Psoas muscle (tissue), 7 donors: ENCODE measurements at regions not wholly inside any gene's neighbourhood (a gene's known extent, or its start where the extent isn't known, plus 50 kb on each side); places are given as distances from the start of the nearest gene placed in this dataset.
A peak's percentile ranks its signal among the peaks of the same experiment; 100 is the strongest.

ENCODE experiments used
- ATAC-seq, 4 donors: fragments of 200-7000 bp; cut with Tn5 transposase; one replicate each; pipeline ENCODE4 v1.9.1; 2020; ENCODE audit warnings: moderate library complexity in 3 of 4, mild to moderate bottlenecking in 2 of 4
- DNase-seq, 2 donors: peaks; one replicate each; pipeline ENCODE4 v3.0.0-alpha.2; 2020
- H3K27ac ChIP-seq: fragments of 200-600 bp; one replicate; pipeline ENCODE4 v1.8.0; 2022
- H3K27me3 ChIP-seq, 3 donors: fragments of 200-600 bp in 1 of 3; one replicate each; pipeline versions ENCODE4 v1.6.1 to v1.8.0; 2013 to 2022; ENCODE audit warnings: low read length in 2 of 3, mild to moderate bottlenecking in 2 of 3, moderate library complexity in 1 of 3; ENCODE audit not compliant: insufficient read depth in 3 of 3
- H3K36me3 ChIP-seq, 2 donors: fragments of 200-600 bp in 1 of 2; one replicate each; pipeline versions ENCODE4 v1.6.1 to v1.8.0; 2013 to 2022; ENCODE audit warnings: low read depth in 1 of 2, mild to moderate bottlenecking in 1 of 2, moderate library complexity in 1 of 2; ENCODE audit not compliant: insufficient read depth in 1 of 2
- H3K4me1 ChIP-seq: fragments of 200-600 bp; one replicate; pipeline ENCODE4 v1.8.0; 2022
- H3K4me3 ChIP-seq: fragments of 200-600 bp; one replicate; pipeline ENCODE4 v1.8.0; 2022; ENCODE audit warnings: mild to moderate bottlenecking
- H3K9me3 ChIP-seq: fragments of 200-600 bp; one replicate; pipeline ENCODE4 v1.8.0; 2022
- CTCF ChIP-seq: fragments of 200-600 bp; IDR thresholded peaks from one replicate; pipeline ENCODE4 v1.8.0; 2022; ENCODE audit warnings: antibody characterized with exemption
- WGBS, 3 donors: extraction: QIAGEN DNeasy Blood & Tissue Kit; methylation state at CpG; one replicate each; pipeline versions ENCODE4 v1.1.6 to v1.1.7; 2013; 5-methylcytosine and 5-hydroxymethylcytosine counted together
- intact Hi-C, 2 donors: fragments of 100-400 bp; cut with DNase I; formaldehyde crosslinking; loops; one replicate each; pipeline versions ENCODE4 v1.11.0 to v1.14.2; 2022
- donor health status: healthy with polysubstance abuse.
- donor health status: DM: no; HTN: no; CAD: no; lungs with moderate emphysema.
- donor health status: Bipolar disorder and iron deficiency.
- donor health status: healthy.
- donor health status: DM: yes; HTN: yes; CAD: no.
- donor health status: DM: no; HTN: no; CAD: no.
- donor health status: DM: yes; HTN: yes; CAD: no.

GRCh38 chr4:72899214-72899613, 170.3 kb downstream of the COX18 start:
- no peak for TF ChIP-seq CTCF
- Histone ChIP-seq H3K4me1 (no peaks in the 10 kb centered on the region), H3K27ac (no peak overlapping the region), H3K27me3 (no peaks in the 10 kb centered on the region), H3K9me3 (no peaks in the 10 kb centered on the region), H3K36me3 (no peaks in the 10 kb centered on the region), H3K4me3 (no peak overlapping the region)
- intact Hi-C loops: no loop called here
- WGBS, 3 donors: 87 to 88% (median 87%) methylated on average over 6 of the region's 6 CpGs
- ATAC-seq: no peak
- no peak for DNase-seq

GRCh38 chr4:72896515-72896914, 173.0 kb downstream of the COX18 start:
- no peak for TF ChIP-seq CTCF
- H3K36me3 ChIP-seq: no peaks in the 10 kb centered on the region
- DNase-seq (no peak), ATAC-seq (peak; percentile 57 to 75 (median 64))
- H3K4me3 ChIP-seq: no peak overlapping the region
- intact Hi-C loops: no loop called here
- H3K27ac ChIP-seq: no peak overlapping the region
- no peaks in the 10 kb centered on the region for H3K9me3 ChIP-seq
- no peaks in the 10 kb centered on the region for H3K4me1 ChIP-seq
- WGBS, 3 donors: 52 to 70% (median 58%) methylated on average over 3 of the region's 3 CpGs
- no peaks in the 10 kb centered on the region for H3K27me3 ChIP-seq

- WGBS, 3 donors: 42 to 53% (median 48%) methylated on average over 5 of the region's 5 CpGs
- ATAC-seq: no peak
- intact Hi-C loops: no loop called here
Observed at GRCh38 chr4:72895408-72895807, 174.1 kb downstream of the COX18 start.

GRCh38 chr4:72893354-72894066, 176.0 kb downstream of the COX18 start:
- Histone ChIP-seq H3K27me3 (no peaks in the 10 kb centered on the region), H3K27ac (no peak overlapping the region), H3K9me3 (no peaks in the 10 kb centered on the region), H3K36me3 (no peaks in the 10 kb centered on the region), H3K4me3 (no peak overlapping the region), H3K4me1 (no peaks in the 10 kb centered on the region)
- ATAC-seq (no peak), DNase-seq (no peak)
- no peak for TF ChIP-seq CTCF
- WGBS, 3 donors: 62 to 71% (median 66%) methylated on average over 2 of the region's 2 CpGs
- intact Hi-C loops: no loop called here

More at GRCh38 chr4:72895408-72895807, 174.1 kb downstream of the COX18 start:
- no peak for DNase-seq
- H3K4me3 ChIP-seq: no peak overlapping the region
- TF ChIP-seq CTCF: no peak
- H3K9me3 ChIP-seq: no peaks in the 10 kb centered on the region
- no peak overlapping the region for H3K27ac ChIP-seq
- H3K27me3 ChIP-seq: no peaks in the 10 kb centered on the region
- no peaks in the 10 kb centered on the region for H3K36me3 ChIP-seq
- H3K4me1 ChIP-seq: no peaks in the 10 kb centered on the region

- Histone ChIP-seq H3K36me3 (no peaks in the 10 kb centered on the region), H3K27ac (no peak overlapping the region), H3K27me3 (no peaks in the 10 kb centered on the region), H3K4me3 (no peak overlapping the region), H3K9me3 (no peaks in the 10 kb centered on the region), H3K4me1 (no peaks in the 10 kb centered on the region)
- TF ChIP-seq CTCF: no peak
- ATAC-seq: no peak
- no peak for DNase-seq
- intact Hi-C loops: no loop called here
- WGBS, 3 donors: 58 to 68% (median 64%) methylated on average over 2 of the region's 2 CpGs
Observed at GRCh38 chr4:72888331-72888730, 181.2 kb downstream of the COX18 start.
